ENCODE measurements at regions not wholly inside any gene's neighbourhood (a gene's known extent, or its start where the extent isn't known, plus 50 kb on each side); places are given as distances from the start of the nearest gene placed in this dataset.

DNA sequence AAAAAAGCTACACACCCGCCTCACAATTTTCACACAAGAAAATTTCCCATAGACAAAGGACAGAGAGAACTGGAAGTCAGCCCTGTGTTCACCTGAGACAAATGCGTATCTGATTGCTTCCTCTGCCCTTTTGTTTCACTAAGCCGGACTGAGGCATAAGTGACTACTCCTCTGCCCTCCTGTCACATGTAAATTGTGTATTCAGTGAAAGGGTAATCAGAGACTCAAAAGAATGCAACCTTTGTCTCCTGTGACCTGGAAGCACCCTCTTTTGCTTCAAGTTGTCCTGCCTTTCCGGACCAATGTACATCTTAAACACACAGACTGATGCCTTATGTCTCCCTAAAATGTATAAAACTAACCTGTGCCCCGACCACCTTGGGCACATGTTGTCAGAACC, 483.8 kb upstream of the EYS start:
- H4K20me1 ChIP-seq (ENCODE audit: insufficient read depth, low read length): no peaks in the 10 kb centered on the region
- H3K27ac ChIP-seq (ENCODE audit: low read length): no peak overlapping the region
- TF ChIP-seq EZH2phosphoT487 (IDR thresholded peaks at IDR 0.05; ENCODE audit: low read depth): no peak
- no peak overlapping the region for H3K9ac ChIP-seq (ENCODE audit: low read length)
- no peaks in the 10 kb centered on the region for H3K4me1 ChIP-seq (ENCODE audit: low read length)
- H2AFZ ChIP-seq (ENCODE audit: low read depth, low read length): peak overlapping the region; percentile 22; the same call in 1 of the 2 replicates
- H3K4me2 ChIP-seq (ENCODE audit: low read length): no peak overlapping the region
- no peaks in the 10 kb centered on the region for H3K36me3 ChIP-seq (replicated peaks; ENCODE audit: low read depth, low read length)
- no peaks in the 10 kb centered on the region for H3K27me3 ChIP-seq (ENCODE audit: low read depth, low read length)
- no peak overlapping the region for H3K4me3 ChIP-seq (ENCODE audit: low read length)
- H3K9me3 ChIP-seq (ENCODE audit: insufficient read depth, low read length): peaks cover 4% of the 10 kb centered on the region
- H3K79me2 ChIP-seq (ENCODE audit: low read length): no peaks in the 10 kb centered on the region

DNA sequence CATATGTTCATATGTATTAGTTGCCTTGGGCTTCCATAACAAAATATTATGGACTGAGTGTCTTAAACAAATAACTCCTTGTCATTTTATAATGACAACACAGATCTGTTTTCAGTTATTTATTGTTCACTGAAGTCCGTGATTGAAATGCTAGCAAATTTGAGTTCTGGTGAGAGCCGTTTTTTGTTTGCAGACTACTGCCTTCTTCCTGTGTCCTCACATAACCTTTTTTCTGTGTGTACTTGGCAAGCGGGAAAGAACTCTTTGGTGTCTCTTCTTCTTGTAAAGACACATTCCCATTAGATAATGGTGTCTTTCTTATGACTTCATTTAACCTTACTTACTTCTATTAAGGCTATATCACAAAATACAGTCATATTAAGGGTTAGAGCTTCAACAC, 482.9 kb upstream of the EYS start:
- Histone ChIP-seq H3K4me1 (ENCODE audit: low read length) (no peaks in the 10 kb centered on the region), H3K9me3 (ENCODE audit: insufficient read depth, low read length) (peaks cover 4% of the 10 kb centered on the region), H3K9ac (ENCODE audit: low read length) (no peak overlapping the region), H3K27me3 (ENCODE audit: low read depth, low read length) (no peaks in the 10 kb centered on the region), H3K27ac (ENCODE audit: low read length) (no peak overlapping the region), H3K79me2 (ENCODE audit: low read length) (no peaks in the 10 kb centered on the region), H3K4me3 (ENCODE audit: low read length) (no peak overlapping the region), H3K4me2 (ENCODE audit: low read length) (no peak overlapping the region), H2AFZ (ENCODE audit: low read depth, low read length) (peak overlapping the region; percentile 45; the same call in 1 of the 2 replicates), H3K36me3 (replicated peaks; ENCODE audit: low read depth, low read length) (no peaks in the 10 kb centered on the region), H4K20me1 (ENCODE audit: insufficient read depth, low read length) (no peaks in the 10 kb centered on the region)
- no peak for TF ChIP-seq EZH2phosphoT487 (IDR thresholded peaks at IDR 0.05; ENCODE audit: low read depth)
- TF ChIP-seq, protein P1, sequence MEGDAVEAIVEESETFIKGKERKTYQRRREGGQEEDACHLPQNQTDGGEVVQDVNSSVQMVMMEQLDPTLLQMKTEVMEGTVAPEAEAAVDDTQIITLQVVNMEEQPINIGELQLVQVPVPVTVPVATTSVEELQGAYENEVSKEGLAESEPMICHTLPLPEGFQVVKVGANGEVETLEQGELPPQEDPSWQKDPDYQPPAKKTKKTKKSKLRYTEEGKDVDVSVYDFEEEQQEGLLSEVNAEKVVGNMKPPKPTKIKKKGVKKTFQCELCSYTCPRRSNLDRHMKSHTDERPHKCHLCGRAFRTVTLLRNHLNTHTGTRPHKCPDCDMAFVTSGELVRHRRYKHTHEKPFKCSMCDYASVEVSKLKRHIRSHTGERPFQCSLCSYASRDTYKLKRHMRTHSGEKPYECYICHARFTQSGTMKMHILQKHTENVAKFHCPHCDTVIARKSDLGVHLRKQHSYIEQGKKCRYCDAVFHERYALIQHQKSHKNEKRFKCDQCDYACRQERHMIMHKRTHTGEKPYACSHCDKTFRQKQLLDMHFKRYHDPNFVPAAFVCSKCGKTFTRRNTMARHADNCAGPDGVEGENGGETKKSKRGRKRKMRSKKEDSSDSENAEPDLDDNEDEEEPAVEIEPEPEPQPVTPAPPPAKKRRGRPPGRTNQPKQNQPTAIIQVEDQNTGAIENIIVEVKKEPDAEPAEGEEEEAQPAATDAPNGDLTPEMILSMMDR (IDR thresholded peaks at IDR 0.05; ENCODE audit: low read depth, low read length): no peak

DNA sequence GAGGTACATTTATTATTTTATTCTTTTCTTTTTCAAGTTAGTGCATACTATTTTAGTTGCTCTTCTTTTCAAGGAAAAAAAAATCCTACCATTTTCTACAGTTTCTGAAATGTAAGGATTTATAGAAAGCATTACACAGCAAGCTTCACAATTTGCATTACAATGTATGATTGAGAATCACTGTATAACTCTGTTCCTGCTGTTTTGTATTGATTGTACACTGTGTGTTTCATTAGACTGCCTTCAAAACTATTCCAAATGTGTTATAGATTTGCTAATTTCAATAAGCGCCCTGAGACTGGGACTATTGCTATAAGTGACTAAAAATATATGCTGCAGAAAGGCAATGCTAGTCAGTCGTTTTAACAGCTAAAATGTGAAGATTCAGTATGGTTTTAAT, 479.7 kb upstream of the EYS start:
- Histone ChIP-seq H2AFZ (ENCODE audit: low read depth, low read length) (no peak overlapping the region), H3K9ac (ENCODE audit: low read length) (no peak overlapping the region), H3K4me1 (ENCODE audit: low read length) (no peaks in the 10 kb centered on the region), H3K4me2 (ENCODE audit: low read length) (no peak overlapping the region), H3K4me3 (ENCODE audit: low read length) (no peak overlapping the region), H3K27ac (ENCODE audit: low read length) (no peak overlapping the region), H3K9me3 (ENCODE audit: insufficient read depth, low read length) (peaks cover 4% of the 10 kb centered on the region), H4K20me1 (ENCODE audit: insufficient read depth, low read length) (no peaks in the 10 kb centered on the region), H3K79me2 (ENCODE audit: low read length) (no peaks in the 10 kb centered on the region), H3K27me3 (ENCODE audit: low read depth, low read length) (no peaks in the 10 kb centered on the region), H3K36me3 (replicated peaks; ENCODE audit: low read depth, low read length) (no peaks in the 10 kb centered on the region)
- TF ChIP-seq EZH2phosphoT487 (IDR thresholded peaks at IDR 0.05; ENCODE audit: low read depth): no peak
- TF ChIP-seq, protein P1 (IDR thresholded peaks at IDR 0.05; ENCODE audit: low read depth, low read length): no peak

DNA sequence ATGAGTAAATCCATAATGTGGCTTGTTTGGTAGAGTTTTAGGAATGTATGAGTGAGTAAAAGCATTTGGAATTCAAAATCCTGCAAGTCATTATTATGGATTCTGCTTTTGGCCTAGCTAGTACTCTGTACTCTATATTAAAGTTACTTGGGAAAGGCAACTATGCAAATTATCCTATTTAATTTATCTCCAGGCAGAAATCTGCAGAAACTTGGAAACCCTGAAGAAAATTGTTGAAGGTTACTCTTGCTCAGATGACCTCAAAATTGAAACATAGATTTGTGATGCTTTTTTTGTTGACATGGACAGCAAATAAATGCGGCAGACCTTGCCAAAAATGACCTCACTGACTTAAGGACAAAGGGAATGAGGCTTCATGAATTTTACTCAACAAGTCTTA, 477.1 kb upstream of the EYS start:
- Histone ChIP-seq H3K27ac (ENCODE audit: low read length) (no peak overlapping the region), H3K36me3 (replicated peaks; ENCODE audit: low read depth, low read length) (no peaks in the 10 kb centered on the region), H3K9ac (ENCODE audit: low read length) (no peak overlapping the region), H3K79me2 (ENCODE audit: low read length) (no peaks in the 10 kb centered on the region), H3K4me3 (ENCODE audit: low read length) (no peak overlapping the region), H3K4me2 (ENCODE audit: low read length) (no peak overlapping the region), H3K9me3 (ENCODE audit: insufficient read depth, low read length) (peaks cover 4% of the 10 kb centered on the region), H4K20me1 (ENCODE audit: insufficient read depth, low read length) (no peaks in the 10 kb centered on the region), H2AFZ (ENCODE audit: low read depth, low read length) (0 out of 2 replicates have a peak overlapping the region, but pooled peaks have one; percentile 14), H3K27me3 (ENCODE audit: low read depth, low read length) (no peaks in the 10 kb centered on the region), H3K4me1 (ENCODE audit: low read length) (no peaks in the 10 kb centered on the region)
- TF ChIP-seq, protein P1 (IDR thresholded peaks at IDR 0.05; ENCODE audit: low read depth, low read length): no peak
- no peak for TF ChIP-seq EZH2phosphoT487 (IDR thresholded peaks at IDR 0.05; ENCODE audit: low read depth)

DNA sequence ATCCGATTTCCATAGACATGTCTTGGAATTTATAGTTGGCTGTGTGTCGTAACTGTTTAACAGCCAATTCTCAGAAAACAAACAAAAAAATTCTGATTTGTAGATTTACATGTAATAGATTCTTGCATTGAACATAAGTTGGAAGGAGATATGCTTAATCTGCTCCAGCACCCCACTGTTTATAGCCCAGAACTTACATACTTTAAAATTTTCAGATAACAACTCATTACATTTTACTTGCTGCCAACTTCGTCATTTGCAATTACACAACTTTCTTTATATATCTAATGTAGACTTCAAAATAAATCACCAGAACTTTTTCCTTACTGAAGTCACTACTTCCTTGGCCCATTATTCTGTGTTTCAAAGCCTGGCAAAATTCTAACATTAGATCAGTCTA, 472.3 kb upstream of the EYS start:
- H3K79me2 ChIP-seq (ENCODE audit: low read length): no peaks in the 10 kb centered on the region
- TF ChIP-seq EZH2phosphoT487 (IDR thresholded peaks at IDR 0.05; ENCODE audit: low read depth): no peak
- TF ChIP-seq, protein P1 (IDR thresholded peaks at IDR 0.05; ENCODE audit: low read depth, low read length): no peak
- H2AFZ ChIP-seq (ENCODE audit: low read depth, low read length): no peak overlapping the region
- no peak overlapping the region for H3K27ac ChIP-seq (ENCODE audit: low read length)
- H3K9ac ChIP-seq (ENCODE audit: low read length): no peak overlapping the region
- no peak overlapping the region for H3K4me3 ChIP-seq (ENCODE audit: low read length)
- H3K27me3 ChIP-seq (ENCODE audit: low read depth, low read length): no peaks in the 10 kb centered on the region
- H4K20me1 ChIP-seq (ENCODE audit: insufficient read depth, low read length): no peaks in the 10 kb centered on the region
- peaks cover 5% of the 10 kb centered on the region; the same call in 1 of the 2 replicates for H3K9me3 ChIP-seq (ENCODE audit: insufficient read depth, low read length)
- no peak overlapping the region for H3K4me2 ChIP-seq (ENCODE audit: low read length)
- no peaks in the 10 kb centered on the region for H3K4me1 ChIP-seq (ENCODE audit: low read length)
- H3K36me3 ChIP-seq (replicated peaks; ENCODE audit: low read depth, low read length): peaks cover 4% of the 10 kb centered on the region
